PFSK-1 (cell line): ENCODE measurements at regions not wholly inside any gene's neighbourhood (a gene's known extent, or its start where the extent isn't known, plus 50 kb on each side); places are given as distances from the start of the nearest gene placed in this dataset.

Source experiments
- FOXP2 ChIP-seq: optimal IDR thresholded peaks from 2 replicates; pipeline ENCODE3; 2011; ENCODE audit warnings: borderline replicate concordance, control low read depth, inconsistent platforms; ENCODE audit not compliant: insufficient read depth; ENCODE audit errors: extremely low read length, extremely low read depth
- POLR2AphosphoS5 ChIP-seq: IDR thresholded peaks from 2 replicates; pipeline ENCODE4 v1.6.1; 2012; ENCODE audit warnings: low read depth, mild to moderate bottlenecking, control low read depth, low read length, moderate library complexity
- REST ChIP-seq, 2 experiments: IDR thresholded peaks; 2 replicates each; pipeline versions ENCODE4 v1.6.1 to v1.8.0; 2011 to 2012; ENCODE audit warnings: low read depth in 2 of 2, low read length in 2 of 2, control low read depth in 1 of 2, inconsistent platforms in 1 of 2, mild to moderate bottlenecking in 1 of 2, moderate library complexity in 1 of 2; ENCODE audit not compliant: insufficient read depth in 1 of 2
- SIN3A ChIP-seq: IDR thresholded peaks from 2 replicates; pipeline ENCODE4 v1.6.1; 2012; ENCODE audit warnings: mild to moderate bottlenecking, low read length, moderate library complexity, borderline replicate concordance; ENCODE audit not compliant: insufficient read depth
- TAF1 ChIP-seq: IDR thresholded peaks from 2 replicates; pipeline ENCODE4 v1.6.1; 2012; ENCODE audit warnings: low read length, control low read depth, borderline replicate concordance; ENCODE audit not compliant: insufficient read depth

GRCh38 chr2:19106376-19106775 is 252.0 kb downstream of the OSR1 start:
- TF ChIP-seq SIN3A (no peak), REST (IDR thresholded peaks at IDR 0.05; ENCODE audit: insufficient read depth in 1 of 2, low read depth in 2 of 2, low read length in 2 of 2) (no peak), POLR2AphosphoS5 (no peak), FOXP2 (no peak), TAF1 (no peak)
